ENCODE measurements at regions not wholly inside any gene's neighbourhood (a gene's known extent, or its start where the extent isn't known, plus 50 kb on each side); places are given as distances from the start of the nearest gene placed in this dataset.

- no TSS peak for BruUV-seq (replicated peaks)
Observed at GRCh38 chr2:81692566-81692965, 1388.0 kb upstream of the LRRTM1 start.

GRCh38 chr2:81675641-81676040 lies 1371.1 kb upstream of the LRRTM1 start:
- TF ChIP-seq, protein P1, sequence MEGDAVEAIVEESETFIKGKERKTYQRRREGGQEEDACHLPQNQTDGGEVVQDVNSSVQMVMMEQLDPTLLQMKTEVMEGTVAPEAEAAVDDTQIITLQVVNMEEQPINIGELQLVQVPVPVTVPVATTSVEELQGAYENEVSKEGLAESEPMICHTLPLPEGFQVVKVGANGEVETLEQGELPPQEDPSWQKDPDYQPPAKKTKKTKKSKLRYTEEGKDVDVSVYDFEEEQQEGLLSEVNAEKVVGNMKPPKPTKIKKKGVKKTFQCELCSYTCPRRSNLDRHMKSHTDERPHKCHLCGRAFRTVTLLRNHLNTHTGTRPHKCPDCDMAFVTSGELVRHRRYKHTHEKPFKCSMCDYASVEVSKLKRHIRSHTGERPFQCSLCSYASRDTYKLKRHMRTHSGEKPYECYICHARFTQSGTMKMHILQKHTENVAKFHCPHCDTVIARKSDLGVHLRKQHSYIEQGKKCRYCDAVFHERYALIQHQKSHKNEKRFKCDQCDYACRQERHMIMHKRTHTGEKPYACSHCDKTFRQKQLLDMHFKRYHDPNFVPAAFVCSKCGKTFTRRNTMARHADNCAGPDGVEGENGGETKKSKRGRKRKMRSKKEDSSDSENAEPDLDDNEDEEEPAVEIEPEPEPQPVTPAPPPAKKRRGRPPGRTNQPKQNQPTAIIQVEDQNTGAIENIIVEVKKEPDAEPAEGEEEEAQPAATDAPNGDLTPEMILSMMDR (conservative IDR thresholded peaks at IDR 0.05; ENCODE audit: low read depth, low read length), result no peak
- TF ChIP-seq EZH2 (IDR thresholded peaks at IDR 0.05; ENCODE audit: borderline replicate concordance, low read depth, low read length, poor library complexity, severe bottlenecking), result no peak
- BruUV-seq (replicated peaks), result no TSS peak
- Histone ChIP-seq H3K9me3 (ENCODE audit: low read depth, low read length, poor library complexity, severe bottlenecking) (peaks cover 48% of the 10 kb centered on the region), H3K4me1 (ENCODE audit: insufficient read depth, low read length, poor library complexity, severe bottlenecking) (no peaks in the 10 kb centered on the region), H3K4me3 (ENCODE audit: low read depth, low read length, poor library complexity, severe bottlenecking) (no peak overlapping the region), H3K27ac (ENCODE audit: low read depth, low read length, poor library complexity, severe bottlenecking) (no peak overlapping the region), H3K27me3 (replicated peaks; ENCODE audit: insufficient read depth, low read depth, low read length, poor library complexity) (no peaks in the 10 kb centered on the region), H3K36me3 (ENCODE audit: insufficient read depth, low read length, poor library complexity, severe bottlenecking) (no peaks in the 10 kb centered on the region)
- DNase-seq (ENCODE audit: low spot score), result no peak
- CTCF ChIA-PET, result no interaction called here
- intact Hi-C loops (cut with micrococcal nuclease; ENCODE audit: unreplicated experiment), result no loop called here
- POLR2A ChIA-PET (ENCODE audit: low non-redundant PET), result no interaction called here

More at GRCh38 chr2:81692566-81692965, 1388.0 kb upstream of the LRRTM1 start:
- no peak for TF ChIP-seq EZH2 (IDR thresholded peaks at IDR 0.05; ENCODE audit: borderline replicate concordance, low read depth, low read length, poor library complexity, severe bottlenecking)
- TF ChIP-seq, protein P1 (conservative IDR thresholded peaks at IDR 0.05; ENCODE audit: low read depth, low read length), result no peak
- ChIA-PET CTCF (no interaction called here), POLR2A (ENCODE audit: low non-redundant PET) (no interaction called here)
- Histone ChIP-seq H3K27me3 (replicated peaks; ENCODE audit: insufficient read depth, low read depth, low read length, poor library complexity) (no peaks in the 10 kb centered on the region), H3K36me3 (ENCODE audit: insufficient read depth, low read length, poor library complexity, severe bottlenecking) (no peaks in the 10 kb centered on the region), H3K9me3 (ENCODE audit: low read depth, low read length, poor library complexity, severe bottlenecking) (peaks cover 47% of the 10 kb centered on the region), H3K4me3 (ENCODE audit: low read depth, low read length, poor library complexity, severe bottlenecking) (no peak overlapping the region), H3K27ac (ENCODE audit: low read depth, low read length, poor library complexity, severe bottlenecking) (no peak overlapping the region), H3K4me1 (ENCODE audit: insufficient read depth, low read length, poor library complexity, severe bottlenecking) (no peaks in the 10 kb centered on the region)
- intact Hi-C loops (cut with micrococcal nuclease; ENCODE audit: unreplicated experiment), result no loop called here
- DNase-seq (ENCODE audit: low spot score), result no peak

DNA sequence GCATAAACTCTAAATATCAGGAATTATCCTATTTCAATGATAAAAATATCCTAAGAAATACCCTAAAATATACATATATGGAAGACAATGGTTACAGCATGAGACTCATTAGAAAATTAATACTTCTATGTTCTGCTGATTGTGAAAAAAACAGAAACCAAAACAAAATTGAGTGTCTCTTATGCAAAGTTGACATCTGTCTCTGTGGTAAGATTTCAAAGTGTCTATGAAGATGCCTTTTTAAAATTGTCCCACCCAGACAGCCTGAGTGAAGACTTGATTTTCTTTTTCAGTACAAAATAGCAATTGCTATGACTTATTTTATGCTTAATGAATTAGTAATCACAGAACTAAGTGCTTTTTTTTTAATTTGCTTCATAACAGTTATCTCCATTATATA lies 1368.4 kb upstream of the LRRTM1 start:
- no peaks in the 10 kb centered on the region for H3K4me1 ChIP-seq (ENCODE audit: insufficient read depth, low read length, poor library complexity, severe bottlenecking)
- no peak for DNase-seq (ENCODE audit: low spot score)
- H3K27ac ChIP-seq (ENCODE audit: low read depth, low read length, poor library complexity, severe bottlenecking), result no peak overlapping the region
- H3K9me3 ChIP-seq (ENCODE audit: low read depth, low read length, poor library complexity, severe bottlenecking), result peaks cover 43% of the 10 kb centered on the region
- ChIA-PET CTCF (no interaction called here), POLR2A (ENCODE audit: low non-redundant PET) (no interaction called here)
- H3K4me3 ChIP-seq (ENCODE audit: low read depth, low read length, poor library complexity, severe bottlenecking), result no peak overlapping the region
- H3K27me3 ChIP-seq (replicated peaks; ENCODE audit: insufficient read depth, low read depth, low read length, poor library complexity), result no peaks in the 10 kb centered on the region
- no peaks in the 10 kb centered on the region for H3K36me3 ChIP-seq (ENCODE audit: insufficient read depth, low read length, poor library complexity, severe bottlenecking)
- no TSS peak for BruUV-seq (replicated peaks)
- intact Hi-C loops (cut with micrococcal nuclease; ENCODE audit: unreplicated experiment), result no loop called here
- TF ChIP-seq, protein P1 (conservative IDR thresholded peaks at IDR 0.05; ENCODE audit: low read depth, low read length), result no peak
- TF ChIP-seq EZH2 (IDR thresholded peaks at IDR 0.05; ENCODE audit: borderline replicate concordance, low read depth, low read length, poor library complexity, severe bottlenecking), result no peak

Measured in A673 (cell line).